Stromal cell of bone marrow (primary cell): ENCODE measurements at regions not wholly inside any gene's neighbourhood (a gene's known extent, or its start where the extent isn't known, plus 50 kb on each side); places are given as distances from the start of the nearest gene placed in this dataset.
"Not testable (repeated sequence)": the region's sequence is repeated elsewhere in the genome, so short reads cannot be mapped to it uniquely, and the experiment has no call there.

Source experiments
- DNase-seq: peaks from one replicate; pipeline ENCODE4 v3.0.0-alpha.2; 2012; ENCODE audit warnings: low read depth

- no peak for DNase-seq
Observed at GRCh38 chr17:31623990-31624389, 232.5 kb downstream of the RAB11FIP4 start.

GRCh38 chr17:31622500-31622899 lies 231.0 kb downstream of the RAB11FIP4 start:
- no peak for DNase-seq

- DNase-seq, result no peak
Observed at GRCh38 chr17:31621566-31621965, 230.1 kb downstream of the RAB11FIP4 start.

- not testable (repeated sequence) for DNase-seq
Observed at GRCh38 chr17:31611053-31611452, 219.6 kb downstream of the RAB11FIP4 start.

- no peak for DNase-seq
Observed at GRCh38 chr17:31609996-31610910, 218.8 kb downstream of the RAB11FIP4 start.

GRCh38 chr17:31609331-31609730 lies 217.9 kb downstream of the RAB11FIP4 start:
- DNase-seq, result no peak

- no peak for DNase-seq
Observed at GRCh38 chr17:31608659-31609254, 217.3 kb downstream of the RAB11FIP4 start.

- DNase-seq, result no peak
Observed at GRCh38 chr17:31605761-31606160, 214.3 kb downstream of the RAB11FIP4 start.

- DNase-seq, result no peak
Observed at GRCh38 chr17:31604936-31605335, 213.5 kb downstream of the RAB11FIP4 start.

GRCh38 chr17:31600144-31600543 lies 208.7 kb downstream of the RAB11FIP4 start:
- DNase-seq, result not testable (repeated sequence)

GRCh38 chr17:31598921-31599571 lies 207.6 kb downstream of the RAB11FIP4 start:
- no peak for DNase-seq

- DNase-seq, result no peak
Observed at GRCh38 chr17:31598399-31598782, 206.9 kb downstream of the RAB11FIP4 start.

- no peak for DNase-seq
Observed at GRCh38 chr17:31597646-31598398, 206.3 kb downstream of the RAB11FIP4 start.

GRCh38 chr17:31596382-31597323 lies 205.2 kb downstream of the RAB11FIP4 start:
- DNase-seq, result peak; percentile 96

- no peak for DNase-seq
Observed at GRCh38 chr17:31595666-31596381, 204.3 kb downstream of the RAB11FIP4 start.

GRCh38 chr17:31595076-31595475 lies 203.6 kb downstream of the RAB11FIP4 start:
- no peak for DNase-seq

- no peak for DNase-seq
Observed at GRCh38 chr17:31594416-31594815, 202.9 kb downstream of the RAB11FIP4 start.

GRCh38 chr17:31593806-31594205 lies 202.3 kb downstream of the RAB11FIP4 start:
- peak; percentile 36 for DNase-seq

GRCh38 chr17:31591924-31592323 lies 200.4 kb downstream of the RAB11FIP4 start:
- no peak for DNase-seq

- no peak for DNase-seq
Observed at GRCh38 chr17:31588512-31588911, 197.0 kb downstream of the RAB11FIP4 start.
